SK-N-SH treated with all-trans-retinoic acid at 6 μM for 48 hours (cell line): ENCODE measurements at regions not wholly inside any gene's neighbourhood (a gene's known extent, or its start where the extent isn't known, plus 50 kb on each side); places are given as distances from the start of the nearest gene placed in this dataset.

Source experiments
- ESRRG ChIP-seq: fragments of 250-450 bp; sonication (Bioruptor Pico); IDR thresholded peaks from 2 replicates; pipeline ENCODE4 v1.6.1; 2021; ENCODE audit warnings: mild to moderate bottlenecking
- ISL1 ChIP-seq: fragments of 250-450 bp; sonication (Bioruptor Pico); IDR thresholded peaks from 2 replicates; pipeline ENCODE4 v2.1.2; 2022; ENCODE audit warnings: mild to moderate bottlenecking, moderate library complexity
- OSR1 ChIP-seq: fragments of 250-450 bp; sonication (Bioruptor Pico); IDR thresholded peaks from 2 replicates; pipeline ENCODE4 v1.8.0; 2022; ENCODE audit warnings: moderate library complexity, mild to moderate bottlenecking, inconsistent platforms
- PATZ1 ChIP-seq: fragments of 250-450 bp; sonication (Bioruptor Pico); IDR thresholded peaks from 2 replicates; pipeline ENCODE4 v1.8.0; 2020; ENCODE audit warnings: mild to moderate bottlenecking, moderate library complexity, borderline replicate concordance
- ZNF565 ChIP-seq: fragments of 450-650 bp; formaldehyde crosslinking; conservative IDR thresholded peaks from 2 replicates; pipeline ENCODE4 v1.5.0; 2020; ENCODE audit warnings: low read depth, mild to moderate bottlenecking, moderate library complexity
- ZNF70 ChIP-seq: fragments of 450-650 bp; formaldehyde crosslinking; IDR thresholded peaks from 2 replicates; pipeline ENCODE4 v1.5.0; 2020; ENCODE audit warnings: mild to moderate bottlenecking, moderate library complexity

- TF ChIP-seq ZNF70 (CRISPR knock-in tag) (no peak), PATZ1 (CRISPR knock-in tag) (no peak), ISL1 (no peak), OSR1 (CRISPR knock-in tag) (no peak), ESRRG (no peak), ZNF565 (CRISPR knock-in tag) (no peak)
These were observed 265.0 kb downstream of the OPA1 start for GRCh38 chr3:193857996-193858395.
